Astrocyte of the spinal cord (primary cell): ENCODE measurements at regions not wholly inside any gene's neighbourhood (a gene's known extent, or its start where the extent isn't known, plus 50 kb on each side); places are given as distances from the start of the nearest gene placed in this dataset.
A peak's percentile ranks its signal among the peaks of the same experiment; 100 is the strongest.

Source experiments
- DNase-seq: peaks from one replicate; pipeline ENCODE4 v3.0.0; 2011; ENCODE audit warnings: low read depth, low spot score
- H3K4me3 ChIP-seq: 2 replicates; pipeline ENCODE4 v1.5.1; 2011; ENCODE audit warnings: low read depth, mild to moderate bottlenecking, low read length, moderate library complexity
- in situ Hi-C: cut with HindIII; loops from 2 replicates; pipeline ENCODE4 v1.10.0; 2017; ENCODE audit warnings: low sequenced_read_pairs
- TF ChIP-seq, protein P1 (sequence below): IDR thresholded peaks from 2 replicates; pipeline ENCODE4 v1.5.1; 2012; ENCODE audit warnings: low read depth, mild to moderate bottlenecking, low read length, inconsistent platforms

DNA sequence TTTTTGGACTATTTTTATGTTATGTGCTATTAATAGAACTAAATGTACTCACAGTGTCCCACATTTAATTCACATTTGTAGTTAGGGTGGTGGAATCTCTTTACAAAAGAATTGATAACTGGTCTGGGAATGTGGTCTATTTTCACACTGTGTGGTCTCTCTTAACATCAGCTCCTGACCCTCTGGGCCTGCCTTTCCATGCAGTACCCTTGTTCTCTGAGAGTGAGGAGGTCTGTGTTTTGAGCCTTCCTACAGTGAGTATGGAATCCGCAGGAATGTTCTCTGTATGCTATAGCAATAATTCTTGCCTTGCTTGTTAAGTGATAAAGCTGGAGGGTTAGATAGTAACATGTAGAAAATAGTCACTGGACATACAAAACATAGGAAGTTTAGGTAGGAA, 717.3 kb upstream of the POU3F2 start:
- TF ChIP-seq, protein P1, sequence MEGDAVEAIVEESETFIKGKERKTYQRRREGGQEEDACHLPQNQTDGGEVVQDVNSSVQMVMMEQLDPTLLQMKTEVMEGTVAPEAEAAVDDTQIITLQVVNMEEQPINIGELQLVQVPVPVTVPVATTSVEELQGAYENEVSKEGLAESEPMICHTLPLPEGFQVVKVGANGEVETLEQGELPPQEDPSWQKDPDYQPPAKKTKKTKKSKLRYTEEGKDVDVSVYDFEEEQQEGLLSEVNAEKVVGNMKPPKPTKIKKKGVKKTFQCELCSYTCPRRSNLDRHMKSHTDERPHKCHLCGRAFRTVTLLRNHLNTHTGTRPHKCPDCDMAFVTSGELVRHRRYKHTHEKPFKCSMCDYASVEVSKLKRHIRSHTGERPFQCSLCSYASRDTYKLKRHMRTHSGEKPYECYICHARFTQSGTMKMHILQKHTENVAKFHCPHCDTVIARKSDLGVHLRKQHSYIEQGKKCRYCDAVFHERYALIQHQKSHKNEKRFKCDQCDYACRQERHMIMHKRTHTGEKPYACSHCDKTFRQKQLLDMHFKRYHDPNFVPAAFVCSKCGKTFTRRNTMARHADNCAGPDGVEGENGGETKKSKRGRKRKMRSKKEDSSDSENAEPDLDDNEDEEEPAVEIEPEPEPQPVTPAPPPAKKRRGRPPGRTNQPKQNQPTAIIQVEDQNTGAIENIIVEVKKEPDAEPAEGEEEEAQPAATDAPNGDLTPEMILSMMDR, result no peak
- H3K4me3 ChIP-seq, result no peak overlapping the region
- in situ Hi-C loops, result no loop called here
- no peak for DNase-seq

DNA sequence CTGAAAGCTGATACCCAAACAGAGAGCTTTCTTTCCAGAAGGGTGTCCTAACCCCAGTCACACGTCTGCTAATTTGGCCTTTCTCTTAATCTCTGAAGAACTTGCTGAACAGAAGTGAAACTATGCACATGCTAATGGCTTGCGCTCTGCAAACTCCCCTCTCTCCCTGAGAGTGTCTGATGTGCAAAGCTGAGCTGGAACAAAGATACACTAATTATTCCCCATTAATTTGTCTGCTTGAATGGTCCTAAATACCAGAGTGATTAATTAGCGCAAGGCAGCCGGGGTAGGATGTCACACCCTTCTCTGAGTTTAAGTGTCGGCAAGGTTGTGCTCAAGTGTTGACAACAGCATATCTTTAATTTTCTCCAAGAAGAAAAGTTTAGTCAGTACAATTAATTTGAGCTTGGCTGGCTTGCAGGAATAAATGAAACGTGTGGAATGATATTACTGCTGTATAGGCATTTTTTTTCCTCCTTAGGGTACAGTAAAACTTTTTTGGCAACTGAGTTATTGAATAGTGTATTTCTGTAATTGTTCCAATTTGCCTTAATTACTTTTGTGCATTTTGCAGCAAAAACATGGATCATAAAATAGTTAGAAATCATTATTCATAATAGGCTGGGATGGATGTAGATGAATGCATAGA, 715.9 kb upstream of the POU3F2 start:
- no peak for DNase-seq
- H3K4me3 ChIP-seq, result no peak overlapping the region
- in situ Hi-C loops, result no loop called here
- TF ChIP-seq, protein P1, result no peak

DNA sequence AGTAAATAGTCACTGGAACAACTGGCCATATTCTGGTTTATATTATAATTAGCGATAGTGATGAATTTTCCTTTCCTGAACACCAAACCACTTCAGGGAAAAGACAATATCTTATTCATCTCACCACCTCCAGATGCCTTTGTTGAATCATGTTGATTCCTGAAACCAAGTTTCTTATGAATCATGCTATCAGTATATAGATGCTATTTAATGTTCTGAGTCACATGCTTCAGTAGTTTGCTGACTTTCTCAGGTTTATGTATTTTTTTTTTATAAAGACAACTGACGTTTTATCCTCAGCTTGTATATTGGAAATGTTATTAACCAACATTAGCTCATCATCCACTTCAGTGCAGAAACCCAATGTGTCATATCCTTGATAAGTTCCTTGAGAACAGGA, 710.2 kb upstream of the POU3F2 start:
- DNase-seq, result peak; percentile 56
- in situ Hi-C loops, result no loop called here
- TF ChIP-seq, protein P1, result no peak
- no peak overlapping the region for H3K4me3 ChIP-seq

DNA sequence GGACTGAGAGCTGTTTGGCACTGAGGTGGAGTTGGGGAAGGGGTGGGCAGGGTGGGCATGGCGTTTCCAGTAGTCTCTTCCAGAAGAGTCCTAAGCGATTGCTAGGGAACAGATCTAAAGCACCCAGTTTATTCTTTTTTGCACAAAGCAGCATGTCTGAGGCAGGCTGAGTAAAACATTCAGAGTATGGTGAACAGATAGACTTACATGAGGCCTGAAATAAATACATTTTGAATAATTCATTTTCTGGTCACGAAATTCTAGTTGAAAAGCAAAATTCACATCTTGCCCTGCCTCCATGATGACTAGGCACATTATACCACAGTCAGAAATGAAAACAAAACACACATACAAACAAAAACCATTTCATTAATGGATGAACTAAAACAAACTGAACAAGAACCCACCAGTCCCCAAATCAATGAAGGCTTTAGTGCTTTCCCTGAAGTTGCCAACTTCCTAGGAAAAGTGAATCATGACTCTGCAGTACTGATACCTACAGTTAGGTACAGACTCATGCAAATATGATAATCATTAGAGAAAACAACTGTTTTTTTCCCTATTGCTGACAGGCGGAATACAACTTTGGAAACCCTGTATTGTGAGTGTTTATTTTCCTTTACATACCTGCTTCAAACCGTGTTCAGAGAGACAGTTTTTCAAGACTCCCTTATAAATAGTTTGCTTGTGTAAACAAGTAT, 702.9 kb upstream of the POU3F2 start:
- H3K4me3 ChIP-seq, result no peak overlapping the region
- in situ Hi-C loops, result no loop called here
- DNase-seq, result no peak
- TF ChIP-seq, protein P1, result no peak

DNA sequence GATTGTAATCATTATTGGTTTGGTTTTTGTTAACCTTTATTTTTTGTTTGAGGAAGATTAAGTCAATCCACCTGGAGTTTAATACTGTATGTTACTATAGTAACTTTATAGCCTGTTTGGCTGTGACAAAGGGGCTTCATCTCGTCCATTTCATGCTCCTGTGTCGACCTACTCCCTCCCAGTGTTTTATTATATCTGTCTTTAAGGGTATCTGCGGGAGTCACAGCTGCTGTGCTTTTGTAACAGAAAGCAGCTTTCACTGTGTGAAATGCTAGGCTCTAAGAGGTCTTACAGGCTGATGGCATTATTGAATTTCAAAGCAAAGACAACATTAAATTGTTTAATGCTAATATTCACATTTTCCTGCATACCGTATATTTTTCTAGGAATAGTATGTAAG, 698.0 kb upstream of the POU3F2 start:
- TF ChIP-seq, protein P1, result no peak
- DNase-seq, result no peak
- H3K4me3 ChIP-seq, result no peak overlapping the region
- in situ Hi-C loops, result no loop called here

DNA sequence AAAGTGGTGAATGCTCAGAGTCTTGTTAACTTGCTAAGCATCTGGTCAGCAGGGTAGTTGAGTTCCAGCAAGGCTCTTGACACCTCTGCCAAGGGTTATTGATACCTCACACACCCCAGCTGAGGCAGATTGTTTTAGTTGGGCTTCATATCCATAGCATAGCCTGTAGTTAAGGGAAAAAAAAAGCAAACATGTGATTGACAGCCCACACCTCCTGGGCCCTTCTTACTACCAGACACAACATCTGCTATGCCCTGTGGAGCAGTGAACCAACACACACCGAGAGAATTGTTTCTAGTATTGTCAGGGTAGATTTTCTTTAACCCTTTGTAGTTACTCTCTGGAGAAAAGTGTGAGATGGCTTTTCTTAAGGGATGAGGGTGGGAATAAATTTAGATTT, 697.0 kb upstream of the POU3F2 start:
- no peak overlapping the region for H3K4me3 ChIP-seq
- in situ Hi-C loops, result no loop called here
- TF ChIP-seq, protein P1, result no peak
- no peak for DNase-seq
